Activated CD4-positive, alpha-beta T cell treated with anti-CD3 and anti-CD28 coated beads, Interleukin-2, amount 10 ng/mL, durations not matched to agents 7 days and 5 days (primary cell): ENCODE measurements at regions not wholly inside any gene's neighbourhood (a gene's known extent, or its start where the extent isn't known, plus 50 kb on each side); places are given as distances from the start of the nearest gene placed in this dataset.

ENCODE experiments used
- CTCF ChIA-PET: fragments of 350-600 bp; sonication (Branson Sonifier 250); formaldehyde crosslinking; loops from one replicate; lab custom pipeline; 2021; ENCODE audit warnings: antibody characterized with exemption; lab: Charles Lee
- POLR2A ChIA-PET: fragments of 350-600 bp; sonication (Branson Sonifier 250); formaldehyde crosslinking; loops from one replicate; lab custom pipeline; 2021; ENCODE audit warnings: antibody characterized with exemption; lab: Charles Lee
- DNase-seq: peaks from one replicate; pipeline ENCODE4 v3.0.0-alpha.2; 2020
- H3K27ac Mint-ChIP-seq: one replicate; pipeline ENCODE4 v1.8.0; 2021; ENCODE audit warnings: mild to moderate bottlenecking, moderate library complexity, mixed read lengths
- H3K27me3 Mint-ChIP-seq: one replicate; pipeline ENCODE4 v1.8.0; 2021; ENCODE audit warnings: mixed read lengths
- H3K36me3 Mint-ChIP-seq: one replicate; pipeline ENCODE4 v1.8.0; 2021; ENCODE audit warnings: low read depth, mixed read lengths
- H3K4me1 Mint-ChIP-seq: one replicate; pipeline ENCODE4 v1.8.0; 2021; ENCODE audit warnings: mixed read lengths
- H3K4me3 Mint-ChIP-seq: one replicate; pipeline ENCODE4 v1.8.0; 2021; ENCODE audit warnings: mild to moderate bottlenecking, moderate library complexity, mixed read lengths
- H3K9me3 Mint-ChIP-seq: one replicate; pipeline ENCODE4 v1.8.0; 2021; ENCODE audit warnings: mixed read lengths

DNA sequence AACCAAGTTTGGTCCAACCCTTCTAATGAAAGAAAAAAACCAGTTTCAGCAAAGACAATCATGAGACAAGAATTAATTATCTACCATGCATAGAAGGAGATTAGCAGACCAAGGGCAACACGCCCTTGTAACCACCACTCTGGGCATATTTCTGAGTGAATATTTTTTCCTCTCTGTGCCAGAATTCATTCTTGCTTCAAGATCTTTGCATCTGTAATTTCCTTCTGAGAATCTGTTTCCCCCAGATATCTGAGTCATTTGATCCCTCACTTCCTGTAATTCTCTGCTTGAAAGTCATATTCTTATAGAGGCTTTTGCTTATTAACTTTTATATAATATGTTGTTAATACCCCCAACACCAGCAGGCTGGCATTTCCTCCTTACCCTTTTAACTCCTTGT is 243.7 kb downstream of the SLC16A7 start:
- no peaks in the 10 kb centered on the region for H3K4me1 Mint-ChIP-seq
- no peak overlapping the region for H3K27ac Mint-ChIP-seq
- ChIA-PET CTCF (no interaction called here), POLR2A (no interaction called here)
- no peaks in the 10 kb centered on the region for H3K9me3 Mint-ChIP-seq
- no peak overlapping the region for H3K4me3 Mint-ChIP-seq
- H3K36me3 Mint-ChIP-seq = no peaks in the 10 kb centered on the region
- DNase-seq = no peak
- H3K27me3 Mint-ChIP-seq = peaks cover 9% of the 10 kb centered on the region

DNA sequence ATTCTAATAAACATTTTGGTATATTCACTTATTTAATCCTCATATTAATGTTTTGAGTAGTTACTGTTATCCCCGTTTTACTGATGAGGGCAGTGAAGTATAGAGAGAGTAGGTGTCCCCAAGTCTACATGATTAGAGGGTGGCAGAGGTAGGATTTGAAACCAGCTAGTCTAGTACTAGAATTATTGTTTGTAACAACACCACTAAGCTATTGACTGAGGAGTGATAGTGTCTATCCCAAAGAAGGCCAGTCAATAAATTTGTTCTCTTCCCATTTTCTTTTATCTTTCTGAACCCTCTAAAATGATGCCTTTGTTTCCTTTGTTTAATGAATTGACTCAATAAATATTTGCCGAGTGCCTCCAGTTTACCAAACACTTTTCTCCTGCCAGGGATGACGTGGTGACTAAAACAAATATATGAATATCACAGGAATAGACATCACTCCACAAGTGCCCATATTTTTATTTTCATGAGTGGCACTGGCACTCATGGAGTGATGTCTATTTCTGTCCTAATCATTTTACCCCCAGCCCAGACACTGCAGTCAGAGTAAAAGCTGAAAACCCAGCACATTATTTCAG is 247.5 kb downstream of the SLC16A7 start:
- no peak overlapping the region for H3K27ac Mint-ChIP-seq
- ChIA-PET POLR2A (no interaction called here), CTCF (no interaction called here)
- H3K27me3 Mint-ChIP-seq = peaks cover 19% of the 10 kb centered on the region
- H3K4me1 Mint-ChIP-seq = no peaks in the 10 kb centered on the region
- no peak overlapping the region for H3K4me3 Mint-ChIP-seq
- H3K36me3 Mint-ChIP-seq = no peaks in the 10 kb centered on the region
- DNase-seq = no peak
- no peaks in the 10 kb centered on the region for H3K9me3 Mint-ChIP-seq

GRCh38 chr12:59844750-59845149 is 248.9 kb downstream of the SLC16A7 start:
- CTCF ChIA-PET = no interaction called here
- POLR2A ChIA-PET = no interaction called here
- Mint-ChIP-seq H3K36me3 (no peaks in the 10 kb centered on the region), H3K4me1 (no peaks in the 10 kb centered on the region), H3K4me3 (no peak overlapping the region), H3K27ac (no peak overlapping the region), H3K27me3 (peaks cover 18% of the 10 kb centered on the region), H3K9me3 (no peaks in the 10 kb centered on the region)
- no peak for DNase-seq

DNA sequence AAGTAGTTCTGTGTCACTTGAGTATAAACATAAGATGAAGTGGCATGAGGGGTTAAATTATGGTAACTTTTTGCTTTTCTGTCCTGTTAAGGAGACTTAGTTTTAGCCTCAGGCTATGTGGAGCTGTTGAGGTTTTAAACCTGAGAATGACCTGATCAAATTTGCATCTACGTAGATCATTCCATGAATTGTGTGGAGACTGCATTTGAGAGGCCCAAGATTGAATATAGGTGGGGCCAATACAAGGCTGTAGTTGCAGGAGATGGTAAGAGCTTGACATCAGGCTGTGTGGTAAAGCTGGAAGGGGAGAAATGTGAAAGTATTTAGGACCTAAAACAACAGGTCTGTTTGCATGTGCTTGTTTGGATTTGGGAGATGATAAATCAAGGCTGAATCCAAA is 249.5 kb downstream of the SLC16A7 start:
- Mint-ChIP-seq H3K27me3 (peaks cover 18% of the 10 kb centered on the region), H3K27ac (no peak overlapping the region), H3K36me3 (no peaks in the 10 kb centered on the region), H3K4me3 (no peak overlapping the region), H3K9me3 (no peaks in the 10 kb centered on the region), H3K4me1 (no peaks in the 10 kb centered on the region)
- ChIA-PET CTCF (no interaction called here), POLR2A (no interaction called here)
- no peak for DNase-seq

DNA sequence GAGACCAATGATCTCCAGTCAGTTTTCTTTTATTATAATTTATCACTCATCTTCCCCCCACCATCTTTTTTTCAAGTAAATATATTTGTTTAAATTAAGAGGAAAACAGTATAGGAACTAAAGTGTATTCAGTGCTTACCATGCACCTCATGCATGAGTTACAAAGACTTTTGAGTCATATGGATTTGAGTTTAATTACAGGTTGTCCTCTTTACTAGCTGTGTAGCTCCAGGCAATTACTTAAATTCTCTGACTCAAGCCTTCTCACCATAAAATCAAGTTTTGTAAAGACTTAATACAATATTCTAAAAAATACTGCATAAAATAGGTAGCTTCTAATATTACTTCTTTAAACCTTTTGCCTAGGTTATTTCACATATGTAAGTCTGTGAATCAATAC is 251.3 kb downstream of the SLC16A7 start:
- H3K27ac Mint-ChIP-seq = no peak overlapping the region
- H3K4me1 Mint-ChIP-seq = no peaks in the 10 kb centered on the region
- ChIA-PET CTCF (no interaction called here), POLR2A (no interaction called here)
- no peaks in the 10 kb centered on the region for H3K9me3 Mint-ChIP-seq
- H3K27me3 Mint-ChIP-seq = peaks cover 13% of the 10 kb centered on the region
- no peak for DNase-seq
- H3K36me3 Mint-ChIP-seq = no peaks in the 10 kb centered on the region
- no peak overlapping the region for H3K4me3 Mint-ChIP-seq

DNA sequence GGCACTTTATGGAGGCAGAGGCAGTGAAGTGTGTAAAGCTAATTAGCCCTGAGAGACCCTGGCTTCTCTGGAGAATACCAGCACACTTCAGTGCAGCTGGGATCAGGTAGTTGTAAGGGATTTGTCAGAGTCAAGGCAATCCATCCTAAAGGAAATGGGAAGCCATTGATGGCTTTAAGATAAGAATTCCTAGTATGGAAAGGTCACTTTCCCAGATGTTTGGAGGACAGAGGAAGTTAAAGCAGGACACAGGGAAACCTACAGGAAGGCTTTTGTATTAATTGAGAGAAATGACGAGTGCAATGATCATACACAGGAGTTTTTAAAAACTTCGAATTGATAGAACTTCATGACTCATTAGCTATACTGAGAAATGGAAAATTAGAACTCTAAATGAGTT is 254.4 kb downstream of the SLC16A7 start:
- Mint-ChIP-seq H3K27me3 (peaks cover 6% of the 10 kb centered on the region), H3K27ac (no peak overlapping the region), H3K36me3 (no peaks in the 10 kb centered on the region), H3K4me1 (no peaks in the 10 kb centered on the region), H3K9me3 (no peaks in the 10 kb centered on the region), H3K4me3 (no peak overlapping the region)
- POLR2A ChIA-PET = no interaction called here
- CTCF ChIA-PET = no interaction called here
- DNase-seq = no peak

- Mint-ChIP-seq H3K27ac (no peak overlapping the region), H3K9me3 (no peaks in the 10 kb centered on the region), H3K4me3 (no peak overlapping the region), H3K4me1 (no peaks in the 10 kb centered on the region), H3K27me3 (no peaks in the 10 kb centered on the region), H3K36me3 (no peaks in the 10 kb centered on the region)
- POLR2A ChIA-PET = interaction anchor here (0.6 kb wide), 1 partner anchor 346 kb away, joined by 3 read pairs; no protein-coding TSS in a partner anchor
- CTCF ChIA-PET = no interaction called here
- DNase-seq = no peak
Observed at GRCh38 chr12:59858508-59859170, 262.8 kb downstream of the SLC16A7 start.

GRCh38 chr12:59859171-59859510 is 263.3 kb downstream of the SLC16A7 start:
- no peak overlapping the region for H3K4me3 Mint-ChIP-seq
- POLR2A ChIA-PET = no interaction called here
- H3K9me3 Mint-ChIP-seq = no peaks in the 10 kb centered on the region
- no peak for DNase-seq
- H3K27me3 Mint-ChIP-seq = no peaks in the 10 kb centered on the region
- no peaks in the 10 kb centered on the region for H3K36me3 Mint-ChIP-seq
- no peak overlapping the region for H3K27ac Mint-ChIP-seq
- CTCF ChIA-PET = no interaction called here
- no peaks in the 10 kb centered on the region for H3K4me1 Mint-ChIP-seq

- no peak for DNase-seq
- H3K27ac Mint-ChIP-seq = no peak overlapping the region
- H3K4me1 Mint-ChIP-seq = no peaks in the 10 kb centered on the region
- H3K27me3 Mint-ChIP-seq = no peaks in the 10 kb centered on the region
- H3K9me3 Mint-ChIP-seq = no peaks in the 10 kb centered on the region
- ChIA-PET POLR2A (no interaction called here), CTCF (no interaction called here)
- no peaks in the 10 kb centered on the region for H3K36me3 Mint-ChIP-seq
- no peak overlapping the region for H3K4me3 Mint-ChIP-seq
Observed at GRCh38 chr12:59861635-59862034, 265.8 kb downstream of the SLC16A7 start.

GRCh38 chr12:59867055-59867454 is 271.2 kb downstream of the SLC16A7 start:
- DNase-seq = no peak
- Mint-ChIP-seq H3K27me3 (no peaks in the 10 kb centered on the region), H3K9me3 (no peaks in the 10 kb centered on the region), H3K4me3 (no peak overlapping the region), H3K36me3 (no peaks in the 10 kb centered on the region), H3K4me1 (no peaks in the 10 kb centered on the region), H3K27ac (no peak overlapping the region)
- CTCF ChIA-PET = no interaction called here
- POLR2A ChIA-PET = no interaction called here

DNA sequence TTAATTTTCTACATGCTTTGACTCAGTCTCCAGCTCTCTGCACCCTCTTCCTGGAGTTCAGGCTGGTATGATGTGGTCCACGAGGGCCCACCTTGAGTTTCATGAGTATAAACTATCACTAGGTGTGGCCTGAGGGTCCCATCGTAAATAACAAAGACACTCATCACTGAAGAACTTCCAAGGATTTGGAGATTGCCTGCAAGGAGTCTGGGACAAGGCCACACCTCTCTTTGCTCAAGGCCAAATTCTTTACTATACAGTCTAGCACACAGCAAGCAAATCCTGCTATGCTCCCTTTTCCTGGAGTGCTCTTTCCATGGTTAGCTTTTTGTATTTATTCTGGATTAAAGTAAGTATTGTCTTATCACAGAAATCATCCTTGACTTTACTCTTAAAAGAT is 271.9 kb downstream of the SLC16A7 start:
- ChIA-PET CTCF (no interaction called here), POLR2A (no interaction called here)
- H3K36me3 Mint-ChIP-seq = no peaks in the 10 kb centered on the region
- H3K27me3 Mint-ChIP-seq = no peaks in the 10 kb centered on the region
- no peaks in the 10 kb centered on the region for H3K4me1 Mint-ChIP-seq
- no peak for DNase-seq
- peaks cover 2% of the 10 kb centered on the region for H3K9me3 Mint-ChIP-seq
- H3K4me3 Mint-ChIP-seq = no peak overlapping the region
- no peak overlapping the region for H3K27ac Mint-ChIP-seq

GRCh38 chr12:59871779-59872178 is 275.9 kb downstream of the SLC16A7 start:
- H3K36me3 Mint-ChIP-seq = no peaks in the 10 kb centered on the region
- ChIA-PET CTCF (no interaction called here), POLR2A (no interaction called here)
- H3K27me3 Mint-ChIP-seq = no peaks in the 10 kb centered on the region
- H3K4me1 Mint-ChIP-seq = no peaks in the 10 kb centered on the region
- no peak overlapping the region for H3K4me3 Mint-ChIP-seq
- no peak for DNase-seq
- H3K27ac Mint-ChIP-seq = no peak overlapping the region
- H3K9me3 Mint-ChIP-seq = peaks cover 2% of the 10 kb centered on the region

DNA sequence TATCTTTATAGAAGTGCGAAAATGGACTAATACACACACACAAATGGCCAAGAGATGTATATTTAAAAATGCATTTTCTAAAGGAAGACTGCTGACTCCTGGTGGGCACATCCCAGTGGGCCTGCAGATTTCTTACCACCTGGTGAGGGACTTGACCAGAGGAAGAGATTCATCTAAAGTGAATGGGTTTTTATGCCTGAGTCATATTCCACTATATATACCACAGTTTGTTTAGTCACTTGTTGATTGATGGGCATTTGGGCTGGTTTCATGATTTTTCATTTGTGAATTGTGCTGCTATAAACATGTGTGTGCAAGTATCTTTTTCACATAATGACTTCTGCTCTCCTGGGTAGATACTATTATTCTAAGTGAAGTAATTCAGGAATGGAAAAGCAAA is 277.3 kb downstream of the SLC16A7 start:
- no peak for DNase-seq
- CTCF ChIA-PET = no interaction called here
- no peak overlapping the region for H3K27ac Mint-ChIP-seq

DNA sequence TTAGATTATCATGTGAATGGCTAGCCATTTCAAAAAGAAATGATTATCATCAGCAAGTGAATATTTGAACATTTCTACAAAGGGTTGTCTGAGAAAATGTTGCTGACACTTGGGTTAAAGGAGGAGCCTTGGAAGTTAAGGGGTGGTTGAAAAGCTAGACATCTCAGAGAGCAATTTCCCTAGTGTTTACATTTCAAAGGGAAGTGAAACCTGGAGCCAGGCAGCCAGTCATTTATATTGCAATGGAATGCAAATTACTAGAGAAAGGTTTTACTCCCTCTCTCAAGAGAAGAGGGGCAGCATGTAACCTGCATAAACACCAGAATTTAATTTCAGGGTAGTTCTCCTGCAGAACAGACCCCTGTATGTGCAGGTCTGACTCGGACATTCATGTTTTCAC is 279.0 kb downstream of the SLC16A7 start:
- Mint-ChIP-seq H3K9me3 (peaks cover 2% of the 10 kb centered on the region), H3K27me3 (no peaks in the 10 kb centered on the region), H3K27ac (no peak overlapping the region), H3K4me1 (no peaks in the 10 kb centered on the region), H3K4me3 (no peak overlapping the region), H3K36me3 (no peaks in the 10 kb centered on the region)
- DNase-seq = no peak
- ChIA-PET CTCF (no interaction called here), POLR2A (no interaction called here)

More for the DNA sequence above, 277.3 kb downstream of the SLC16A7 start:
- H3K27me3 Mint-ChIP-seq = no peaks in the 10 kb centered on the region
- no peaks in the 10 kb centered on the region for H3K36me3 Mint-ChIP-seq
- H3K4me3 Mint-ChIP-seq = no peak overlapping the region
- POLR2A ChIA-PET = no interaction called here
- H3K4me1 Mint-ChIP-seq = no peaks in the 10 kb centered on the region
- H3K9me3 Mint-ChIP-seq = peaks cover 2% of the 10 kb centered on the region
